ENCODE measurements at regions not wholly inside any gene's neighbourhood (a gene's known extent, or its start where the extent isn't known, plus 50 kb on each side); places are given as distances from the start of the nearest gene placed in this dataset.

DNA sequence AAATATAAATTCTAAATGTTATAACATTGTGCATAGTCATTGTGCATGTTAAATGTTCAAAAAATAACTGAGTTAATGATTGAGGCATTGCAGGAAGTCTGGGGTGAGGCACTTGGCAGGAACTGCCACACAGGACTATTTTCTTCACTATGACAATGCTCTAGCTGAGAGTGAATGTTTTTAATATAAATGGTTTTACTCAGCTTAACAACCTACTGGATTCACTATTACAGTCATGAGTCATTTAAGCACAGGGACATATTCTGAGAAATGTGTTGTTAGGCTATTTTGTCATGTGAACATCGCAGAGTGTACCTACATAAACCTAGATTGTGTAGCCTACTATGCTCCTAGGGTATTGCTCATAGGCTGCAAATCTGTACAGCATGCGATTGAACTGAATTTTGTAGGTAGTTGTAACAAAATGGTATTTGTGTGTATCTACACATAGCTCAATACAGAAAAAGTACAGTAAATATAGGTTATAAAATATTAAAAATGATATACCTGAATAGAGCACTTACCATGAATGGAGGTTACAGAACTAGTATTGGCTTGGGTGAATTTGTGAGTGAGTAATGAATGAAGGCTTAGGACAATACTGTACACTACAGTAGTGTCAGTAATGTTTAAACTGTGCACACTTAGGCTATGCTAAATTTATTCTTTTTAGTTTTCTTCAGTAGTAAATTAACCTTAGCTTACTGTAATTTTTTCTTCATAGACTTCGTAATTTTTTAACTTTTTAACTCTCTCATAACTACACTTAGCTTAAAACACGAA lies 346.1 kb upstream of the PTGER4 start:
- Histone ChIP-seq H3K79me1 (ENCODE audit: insufficient read depth, low read depth, low read length, poor library complexity, severe bottlenecking) (no peaks in the 10 kb centered on the region), H3K79me2 (ENCODE audit: insufficient read depth, low read length) (no peaks in the 10 kb centered on the region), H3K27ac (ENCODE audit: insufficient read length, low read depth, low read length) (no peak overlapping the region), H3K4ac (ENCODE audit: low read depth, low read length) (no peak overlapping the region), H3K9ac (ENCODE audit: extremely low read depth, insufficient read length, low read length) (no peak overlapping the region), H3K4me2 (ENCODE audit: insufficient read depth, insufficient read length, low read length) (no peak overlapping the region), H3K9me3 (ENCODE audit: control insufficient read depth, low read depth, low read length) (no peaks in the 10 kb centered on the region), H4K8ac (replicated peaks; ENCODE audit: insufficient read length, low read depth, low read length) (no peak overlapping the region), H4K20me1 (ENCODE audit: control insufficient read depth, insufficient read depth, insufficient read length) (no peaks in the 10 kb centered on the region), H3K23ac (ENCODE audit: insufficient read length, low read depth, low read length) (no peak overlapping the region), H3K27me3 (ENCODE audit: insufficient read depth, low read length) (no peaks in the 10 kb centered on the region), H4K5ac (ENCODE audit: insufficient read length, low read depth, low read length) (no peak overlapping the region), H3K18ac (ENCODE audit: insufficient read length, low read depth, low read length) (no peak overlapping the region), H2BK20ac (ENCODE audit: low read depth, low read length, poor library complexity, severe bottlenecking) (no peak overlapping the region), H4K91ac (ENCODE audit: insufficient read length, low read depth, low read length) (no peak overlapping the region), H2BK120ac (ENCODE audit: low read depth, low read length, poor library complexity, severe bottlenecking) (no peak overlapping the region), H3K4me1 (ENCODE audit: insufficient read depth, low read length) (no peaks in the 10 kb centered on the region), H3T11ph (ENCODE audit: low read length) (no peak overlapping the region), H3K56ac (ENCODE audit: insufficient read length, low read depth, low read length) (no peak overlapping the region), H2AK5ac (ENCODE audit: insufficient read length, low read length) (no peak overlapping the region), H2BK5ac (ENCODE audit: insufficient read length, low read length) (no peak overlapping the region), H3K23me2 (ENCODE audit: insufficient read length, low read depth, low read length, poor library complexity, severe bottlenecking) (no peaks in the 10 kb centered on the region), H3K14ac (ENCODE audit: insufficient read depth, low read length) (no peak overlapping the region), H2BK15ac (ENCODE audit: low read depth, low read length) (no peak overlapping the region), H2BK12ac (ENCODE audit: insufficient read length, low read depth, low read length) (no peak overlapping the region), H2AFZ (ENCODE audit: low read length) (no peak overlapping the region)
- Mint-ChIP-seq H3K36me3 (ENCODE audit: insufficient read depth in 1 of 3, low read depth in 3 of 3) (no peaks in the 10 kb centered on the region), H3K4me1 (no peaks in the 10 kb centered on the region), H3K27me3 (ENCODE audit: low read depth) (no peaks in the 10 kb centered on the region), H3K9me3 (no peaks in the 10 kb centered on the region), H3K27ac (no peak overlapping the region), H3K4me3 (no peak overlapping the region)
- DNase-seq, result no peak
- no peak for TF ChIP-seq CTCF (conservative IDR thresholded peaks at IDR 0.05)
- WGBS (ENCODE audit: extremely low coverage, insufficient read length, low lambda C conversion rate), result 100% methylated on average over 2 of the region's 4 CpGs

All from H9 (cell line).